Activated naive CD4-positive, alpha-beta T cell treated with anti-CD3 and anti-CD28 coated beads, Interleukin-2, amount 50 U/mL, for 72 hours (primary cell): ENCODE measurements at regions not wholly inside any gene's neighbourhood (a gene's known extent, or its start where the extent isn't known, plus 50 kb on each side); places are given as distances from the start of the nearest gene placed in this dataset.
"Not testable (repeated sequence)": the region's sequence is repeated elsewhere in the genome, so short reads cannot be mapped to it uniquely, and the experiment has no call there.

Experiments
- ATAC-seq, 2 donors: fragments of 150-1000 bp; cut with Tn5 transposase; 2 replicates each; pipeline ENCODE4 v1.10.0; 2021; ENCODE audit warnings: mild to moderate bottlenecking in 2 of 2, moderate library complexity in 2 of 2
- DNase-seq, 2 donors: peaks; one replicate each; pipeline ENCODE4 v3.0.0; 2021 to 2022; ENCODE audit warnings: low spot score in 2 of 2
- H3K27ac Mint-ChIP-seq, 2 donors: one replicate each; pipeline ENCODE4 v1.8.0; 2022; ENCODE audit warnings: mild to moderate bottlenecking in 2 of 2, mixed read lengths in 2 of 2
- H3K36me3 Mint-ChIP-seq, 2 donors: one replicate each; pipeline ENCODE4 v1.8.0; 2022; ENCODE audit warnings: mixed read lengths in 2 of 2
- H3K9me3 Mint-ChIP-seq, 2 donors: one replicate each; pipeline ENCODE4 v1.8.0; 2022; ENCODE audit warnings: mixed read lengths in 2 of 2

DNA sequence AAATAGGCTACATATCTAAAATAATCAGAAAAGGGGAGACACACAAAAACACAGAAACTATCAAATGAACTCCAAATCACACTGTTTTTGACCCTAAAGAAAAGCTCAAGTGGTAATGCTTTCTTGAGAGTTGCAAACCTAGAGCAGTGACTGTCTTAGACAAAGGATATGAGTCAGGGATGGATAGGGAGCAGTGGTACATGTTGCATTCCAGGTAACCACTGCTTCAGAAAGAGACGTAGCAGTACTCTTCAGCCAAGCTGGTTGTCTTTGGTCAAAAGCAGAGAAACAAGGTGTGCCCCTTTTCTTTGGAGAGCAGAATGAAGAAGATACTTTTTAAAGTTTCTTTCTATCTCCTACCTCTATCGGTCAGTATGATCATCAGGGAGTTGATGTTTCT, 1003.6 kb downstream of the CDH9 start:
- H3K36me3 Mint-ChIP-seq = peaks cover 0 to 5% of the 10 kb centered on the region in 2 donors
- DNase-seq (no peak), ATAC-seq (no peak)
- H3K27ac Mint-ChIP-seq = no peak overlapping the region
- H3K9me3 Mint-ChIP-seq = peaks cover 17 to 22% of the 10 kb centered on the region in 2 donors

DNA sequence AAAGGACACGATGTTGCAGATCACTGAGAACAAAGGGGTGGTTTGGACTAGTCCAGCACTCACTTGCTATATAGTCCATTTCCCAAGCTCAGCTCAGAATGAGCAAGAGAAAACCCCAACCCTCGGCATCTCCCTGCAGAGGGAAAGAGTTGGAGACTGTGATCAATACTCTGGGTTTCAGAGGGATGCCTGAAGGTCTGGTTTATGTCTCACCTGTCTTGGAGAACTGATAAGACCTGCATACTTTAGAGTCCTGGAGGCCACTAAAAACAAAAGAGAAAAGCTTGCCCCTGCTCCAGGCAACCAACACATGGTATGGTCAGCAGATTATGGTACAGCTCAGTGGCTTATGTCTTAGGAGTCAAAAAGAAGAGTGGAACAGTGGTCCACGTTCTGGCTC, 1006.9 kb downstream of the CDH9 start:
- ATAC-seq = no peak
- H3K36me3 Mint-ChIP-seq = no peaks in the 10 kb centered on the region
- peaks cover 4 to 17% of the 10 kb centered on the region in 2 donors for H3K9me3 Mint-ChIP-seq
- no peak for DNase-seq
- no peak overlapping the region for H3K27ac Mint-ChIP-seq

DNA sequence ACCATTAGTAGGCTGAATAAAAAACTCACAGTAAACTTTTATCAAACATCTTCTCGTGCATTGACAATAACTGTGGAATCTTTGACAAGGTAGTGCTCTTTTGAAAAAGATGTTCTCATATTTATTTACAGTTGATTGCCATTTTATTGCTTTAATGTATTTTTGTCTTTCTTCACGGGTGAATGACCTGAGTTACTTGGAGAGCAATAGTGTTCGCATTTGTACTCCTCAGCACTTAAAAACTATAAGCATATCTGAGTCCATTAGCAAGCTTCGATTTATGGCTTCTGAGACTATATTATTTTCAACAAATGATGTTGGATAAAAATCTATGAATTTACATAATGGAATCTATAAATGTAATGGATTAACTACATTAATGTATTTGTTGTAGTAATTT, 1012.3 kb downstream of the CDH9 start:
- Mint-ChIP-seq H3K27ac (no peak overlapping the region), H3K36me3 (no peaks in the 10 kb centered on the region), H3K9me3 (peaks cover 3 to 8% of the 10 kb centered on the region in 2 donors)
- ATAC-seq (no peak), DNase-seq (no peak)

DNA sequence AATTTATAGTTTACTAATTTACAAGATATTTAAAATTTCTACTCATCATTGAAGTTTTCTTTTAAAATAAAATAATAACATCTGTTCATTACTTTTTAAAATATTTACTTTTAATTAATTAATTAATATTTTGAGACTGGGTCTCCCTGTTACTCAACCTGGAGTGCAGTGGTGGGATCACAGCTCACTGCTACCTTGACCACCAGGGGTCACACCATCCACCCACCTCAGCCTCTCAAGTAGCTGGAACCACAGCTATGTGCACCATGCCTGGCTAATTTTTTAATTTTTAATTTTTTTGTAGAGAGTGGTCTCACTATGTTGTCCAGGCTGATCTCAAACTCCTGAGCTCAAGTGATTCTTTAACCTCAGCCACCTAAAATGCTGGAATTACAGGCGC, 1013.6 kb downstream of the CDH9 start:
- Mint-ChIP-seq H3K27ac (no peak overlapping the region), H3K36me3 (no peaks in the 10 kb centered on the region), H3K9me3 (peaks cover 4 to 5% of the 10 kb centered on the region in 2 donors)
- DNase-seq = no peak
- no peak for ATAC-seq

DNA sequence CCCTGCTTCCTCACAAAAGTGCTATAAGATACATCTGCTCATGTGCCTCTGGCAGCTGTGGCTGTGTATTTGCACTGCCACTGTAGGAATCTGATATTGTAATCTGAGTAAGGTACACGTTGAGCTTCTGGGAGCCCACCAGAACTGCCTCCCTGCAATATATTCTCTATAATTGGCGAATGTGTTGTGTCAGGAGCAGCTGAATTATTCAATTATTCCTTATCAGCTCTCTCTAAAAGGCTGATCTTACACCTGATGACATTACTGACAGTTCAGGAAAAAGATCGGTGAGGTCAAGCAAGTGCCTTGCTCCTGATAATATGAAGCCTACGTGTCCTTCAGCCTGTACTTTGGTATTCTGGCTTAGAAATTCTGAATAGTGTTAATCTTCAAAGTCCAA, 1015.0 kb downstream of the CDH9 start:
- H3K9me3 Mint-ChIP-seq = peaks cover 4 to 5% of the 10 kb centered on the region in 2 donors

DNA sequence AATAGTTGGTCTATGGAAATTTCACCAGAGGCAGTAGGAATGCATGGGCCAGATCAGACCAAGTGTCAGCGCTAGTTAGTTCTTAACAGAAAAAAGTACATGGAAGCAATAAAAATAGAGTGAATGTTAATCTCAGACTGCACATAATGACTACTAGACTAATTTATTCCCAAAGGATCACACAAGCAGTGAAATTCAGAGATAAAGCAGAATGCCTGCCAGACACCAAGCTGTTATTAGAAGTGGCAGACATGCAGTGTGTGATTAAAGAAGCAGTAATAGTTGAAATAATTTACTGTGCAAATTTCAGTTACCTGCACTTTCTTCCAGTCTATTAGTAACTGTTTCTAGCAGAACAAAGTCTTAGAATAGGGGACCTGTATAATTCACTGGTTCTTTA, 1024.2 kb downstream of the CDH9 start:
- ATAC-seq (no peak), DNase-seq (no peak)
- Mint-ChIP-seq H3K9me3 (peaks cover 0 to 11% of the 10 kb centered on the region in 2 donors), H3K36me3 (no peaks in the 10 kb centered on the region), H3K27ac (no peak overlapping the region)

More for the DNA sequence above, 1015.0 kb downstream of the CDH9 start:
- Mint-ChIP-seq H3K27ac (no peak overlapping the region), H3K36me3 (no peaks in the 10 kb centered on the region)
- no peak for DNase-seq
- ATAC-seq = no peak

DNA sequence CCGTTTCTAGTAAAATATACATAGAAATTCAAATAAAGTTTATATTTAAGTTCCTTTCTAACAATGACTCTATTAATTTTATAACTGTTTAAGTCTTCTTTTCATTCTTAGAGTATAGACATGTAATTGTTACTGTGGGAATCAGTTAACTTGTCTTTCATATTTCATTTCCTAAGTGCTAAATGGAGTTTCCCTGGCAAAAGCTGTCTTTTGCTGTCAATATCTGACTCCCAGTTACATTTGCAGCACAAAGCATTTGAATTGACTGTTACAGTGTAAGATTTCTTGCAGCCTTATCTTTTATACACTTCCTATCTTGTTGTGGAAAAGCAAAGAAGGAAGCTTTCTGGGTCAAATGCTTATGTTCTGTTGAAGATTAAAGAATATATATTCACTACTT, 1026.3 kb downstream of the CDH9 start:
- Mint-ChIP-seq H3K27ac (no peak overlapping the region), H3K36me3 (no peaks in the 10 kb centered on the region), H3K9me3 (peaks cover under 1 to 16% of the 10 kb centered on the region in 2 donors)
- ATAC-seq (no peak), DNase-seq (no peak)

DNA sequence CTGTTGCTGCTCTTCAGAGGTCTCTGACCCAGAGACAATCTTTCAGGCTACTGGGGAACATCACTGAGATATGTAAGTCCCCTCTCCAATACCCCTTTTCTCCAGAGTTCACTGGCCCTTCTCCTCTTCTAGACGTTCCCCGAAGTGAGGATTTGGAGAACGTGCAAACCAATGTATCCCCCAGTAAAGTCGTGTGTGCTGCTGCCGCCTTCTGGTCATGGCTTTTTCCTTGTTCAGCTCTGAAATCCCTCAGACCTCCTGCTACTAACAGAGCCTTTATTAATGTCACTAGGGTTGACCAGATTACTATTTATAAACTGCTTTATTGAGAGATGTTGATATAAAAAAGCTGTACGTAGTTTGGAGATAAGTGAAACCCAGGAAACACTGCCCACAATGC, 1028.6 kb downstream of the CDH9 start:
- ATAC-seq = no peak
- Mint-ChIP-seq H3K36me3 (no peaks in the 10 kb centered on the region), H3K9me3 (peaks cover 10 to 21% of the 10 kb centered on the region in 2 donors), H3K27ac (no peak overlapping the region)
- DNase-seq = no peak

DNA sequence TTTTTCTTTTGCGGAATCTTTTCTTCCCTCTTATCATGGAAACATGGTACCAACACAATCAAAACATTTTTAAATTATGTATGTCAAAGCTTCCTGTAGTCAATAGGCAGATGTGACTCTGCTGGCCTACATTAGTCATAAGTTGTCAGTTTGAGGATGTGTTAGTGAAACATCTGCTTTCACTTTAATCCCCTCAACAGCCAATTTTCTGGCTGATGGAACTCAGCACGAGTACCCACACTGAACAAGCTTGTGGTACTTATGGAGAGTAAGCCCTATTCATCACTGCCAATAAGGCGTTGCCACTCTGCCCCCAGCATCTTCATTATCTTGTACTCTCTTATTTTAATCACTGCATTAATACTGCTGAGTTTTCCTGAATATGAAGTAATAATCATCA, 1034.4 kb downstream of the CDH9 start:
- Mint-ChIP-seq H3K9me3 (peaks cover 20 to 28% of the 10 kb centered on the region in 2 donors), H3K36me3 (no peaks in the 10 kb centered on the region)
- no peak for ATAC-seq

DNA sequence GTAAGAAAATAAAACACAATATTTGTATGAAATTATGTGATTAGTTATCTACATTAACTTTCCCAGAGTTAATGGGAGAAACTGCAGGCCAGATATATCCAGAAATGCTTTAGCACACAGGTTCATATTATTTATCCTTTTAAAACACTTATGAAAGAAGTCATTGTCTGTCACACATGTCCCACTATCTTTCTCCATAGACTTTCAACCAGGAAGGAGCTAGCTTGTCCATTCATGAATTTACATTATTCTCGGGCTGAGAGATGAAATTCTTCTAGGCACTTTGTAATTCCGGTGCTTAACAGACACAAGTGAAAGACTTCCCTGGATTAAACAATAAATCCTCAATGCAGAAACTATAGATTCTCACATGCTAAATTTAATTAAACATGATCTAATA, 1043.2 kb downstream of the CDH9 start:
- Mint-ChIP-seq H3K36me3 (no peaks in the 10 kb centered on the region), H3K27ac (no peak overlapping the region), H3K9me3 (peaks cover 6 to 7% of the 10 kb centered on the region in 2 donors)
- DNase-seq = no peak
- no peak for ATAC-seq

More for the DNA sequence above, 1034.4 kb downstream of the CDH9 start:
- H3K27ac Mint-ChIP-seq = no peak overlapping the region
- no peak for DNase-seq

DNA sequence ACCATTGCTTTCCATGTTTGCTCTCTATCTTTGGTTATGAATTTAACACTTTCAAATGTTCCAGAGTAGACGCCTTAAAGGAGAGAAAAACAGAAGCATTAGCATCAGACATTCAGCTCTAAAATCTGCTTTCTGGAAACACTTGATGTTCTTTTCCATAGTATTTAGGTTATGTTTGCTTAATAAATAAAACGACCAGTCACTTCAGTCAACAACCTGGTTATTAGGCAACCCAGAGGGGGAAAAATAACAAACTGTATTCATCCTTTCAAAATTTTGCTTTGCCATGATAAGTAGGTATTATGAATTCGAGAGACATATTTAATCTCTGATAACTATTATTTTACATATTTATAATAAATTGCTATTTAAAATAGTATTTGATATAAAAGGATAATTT, 1044.7 kb downstream of the CDH9 start:
- no peak for ATAC-seq
- peaks cover 6 to 7% of the 10 kb centered on the region in 2 donors for H3K9me3 Mint-ChIP-seq

DNA sequence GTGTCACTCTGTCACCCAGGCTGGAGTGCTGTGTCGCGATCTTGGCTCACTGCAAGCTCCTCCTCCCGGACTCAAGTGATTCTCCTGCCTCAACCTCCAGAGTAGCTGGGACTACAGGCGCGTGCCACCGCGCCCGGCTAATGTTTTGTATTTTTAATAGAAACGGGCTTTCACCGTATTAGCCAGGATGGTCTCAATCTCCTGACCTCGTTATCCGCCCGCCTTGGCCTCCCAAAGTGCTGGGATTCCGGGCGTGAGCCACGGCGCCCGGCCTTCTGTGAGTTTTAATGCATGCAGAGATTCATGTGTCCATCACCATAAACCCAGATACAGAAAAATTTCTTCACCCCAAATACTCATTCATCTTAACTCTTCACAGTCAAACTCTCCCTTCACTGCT, 1046.7 kb downstream of the CDH9 start:
- Mint-ChIP-seq H3K27ac (no peak overlapping the region), H3K9me3 (peaks cover 6 to 7% of the 10 kb centered on the region in 2 donors), H3K36me3 (no peaks in the 10 kb centered on the region)
- DNase-seq = no peak
- no peak for ATAC-seq

More for the DNA sequence above, 1044.7 kb downstream of the CDH9 start:
- DNase-seq = no peak
- no peak overlapping the region for H3K27ac Mint-ChIP-seq
- H3K36me3 Mint-ChIP-seq = no peaks in the 10 kb centered on the region

DNA sequence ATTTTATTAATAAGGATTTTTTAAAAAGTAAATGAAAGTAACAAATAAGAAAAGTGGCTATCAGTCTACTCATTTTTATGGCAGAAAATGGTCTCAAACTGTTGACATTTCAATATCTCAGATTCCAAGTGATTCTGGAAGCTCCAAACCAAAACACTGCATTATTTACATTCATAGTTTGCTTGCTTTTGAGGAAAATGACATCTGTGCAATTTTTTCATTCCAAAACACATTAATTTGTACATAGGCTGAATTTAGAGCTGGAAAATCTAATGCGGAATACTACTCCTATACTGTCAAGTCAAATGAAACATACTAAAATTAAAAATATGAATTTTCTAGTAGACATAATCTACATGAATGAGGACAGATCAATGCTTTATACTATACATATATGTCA, 1047.6 kb downstream of the CDH9 start:
- Mint-ChIP-seq H3K36me3 (no peaks in the 10 kb centered on the region), H3K27ac (no peak overlapping the region), H3K9me3 (peaks cover 0 to 6% of the 10 kb centered on the region in 2 donors)
- no peak for ATAC-seq
- DNase-seq = no peak

DNA sequence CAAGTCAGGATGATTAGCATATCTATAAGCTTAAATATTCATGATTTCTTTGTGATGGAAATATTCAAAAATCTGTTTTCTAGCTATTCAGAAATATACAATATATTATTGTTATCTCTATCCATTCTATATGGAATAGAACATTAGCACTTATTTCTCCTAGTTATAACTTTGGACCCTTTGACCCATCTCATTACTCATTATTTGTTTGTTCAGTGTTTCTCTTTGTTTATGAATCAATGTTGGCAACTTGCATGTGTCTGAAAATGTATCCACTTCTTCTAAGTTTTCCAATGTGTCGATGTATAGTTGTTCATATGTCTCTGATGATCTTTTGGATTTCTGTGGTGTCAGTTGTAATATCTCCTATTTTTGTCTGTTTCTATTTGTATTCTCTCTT, 1059.3 kb downstream of the CDH9 start:
- peaks cover 0 to 10% of the 10 kb centered on the region in 2 donors for H3K36me3 Mint-ChIP-seq
- H3K27ac Mint-ChIP-seq = no peak overlapping the region
- DNase-seq (no peak), ATAC-seq (no peak)
- peaks cover 11 to 22% of the 10 kb centered on the region in 2 donors for H3K9me3 Mint-ChIP-seq

DNA sequence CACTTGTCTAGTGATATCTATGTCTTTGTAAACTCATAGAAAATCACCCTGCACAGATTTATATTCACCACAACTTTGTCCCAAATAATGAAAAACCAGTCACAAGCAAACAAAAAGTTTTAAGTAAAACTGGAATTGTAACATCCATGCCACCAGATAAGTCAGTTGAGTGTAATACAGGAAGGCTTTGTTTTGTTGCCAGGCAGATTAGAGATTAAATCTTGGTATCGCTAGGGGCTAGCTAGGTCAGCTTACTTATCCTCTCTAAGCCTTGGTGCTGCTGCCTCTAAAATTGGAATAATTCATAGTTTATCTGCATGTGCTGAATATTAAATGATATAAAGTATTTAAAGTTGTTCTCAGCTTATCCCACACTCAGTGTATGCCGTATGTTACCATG, 1062.5 kb downstream of the CDH9 start:
- peaks cover 9 to 30% of the 10 kb centered on the region in 2 donors for H3K9me3 Mint-ChIP-seq
- H3K27ac Mint-ChIP-seq = no peak overlapping the region
- H3K36me3 Mint-ChIP-seq = peaks cover 0 to 10% of the 10 kb centered on the region in 2 donors
- ATAC-seq (no peak), DNase-seq (no peak)

DNA sequence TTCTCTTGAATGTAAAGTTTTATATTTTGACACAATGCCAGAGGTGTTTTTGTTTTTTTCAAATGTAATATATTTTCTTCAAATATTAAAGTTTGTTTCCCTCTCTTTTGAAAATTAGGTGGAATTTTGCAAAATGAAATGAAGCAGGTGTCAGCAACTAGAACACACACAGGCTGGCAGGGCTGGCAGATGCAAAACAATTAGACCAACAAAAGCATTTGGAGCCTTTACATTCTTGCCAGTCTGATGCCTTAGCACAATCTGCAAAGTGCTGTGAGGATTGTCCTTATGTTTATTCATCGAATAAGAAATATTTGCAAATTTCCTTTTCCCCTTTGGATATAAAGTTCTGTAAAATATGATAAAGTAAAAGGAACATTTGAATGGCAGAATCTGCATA, 1063.9 kb downstream of the CDH9 start:
- peaks cover 0 to 1% of the 10 kb centered on the region in 2 donors for H3K36me3 Mint-ChIP-seq
- DNase-seq (no peak), ATAC-seq (no peak)
- H3K27ac Mint-ChIP-seq = no peak overlapping the region
- H3K9me3 Mint-ChIP-seq = peaks cover 0 to 20% of the 10 kb centered on the region in 2 donors

DNA sequence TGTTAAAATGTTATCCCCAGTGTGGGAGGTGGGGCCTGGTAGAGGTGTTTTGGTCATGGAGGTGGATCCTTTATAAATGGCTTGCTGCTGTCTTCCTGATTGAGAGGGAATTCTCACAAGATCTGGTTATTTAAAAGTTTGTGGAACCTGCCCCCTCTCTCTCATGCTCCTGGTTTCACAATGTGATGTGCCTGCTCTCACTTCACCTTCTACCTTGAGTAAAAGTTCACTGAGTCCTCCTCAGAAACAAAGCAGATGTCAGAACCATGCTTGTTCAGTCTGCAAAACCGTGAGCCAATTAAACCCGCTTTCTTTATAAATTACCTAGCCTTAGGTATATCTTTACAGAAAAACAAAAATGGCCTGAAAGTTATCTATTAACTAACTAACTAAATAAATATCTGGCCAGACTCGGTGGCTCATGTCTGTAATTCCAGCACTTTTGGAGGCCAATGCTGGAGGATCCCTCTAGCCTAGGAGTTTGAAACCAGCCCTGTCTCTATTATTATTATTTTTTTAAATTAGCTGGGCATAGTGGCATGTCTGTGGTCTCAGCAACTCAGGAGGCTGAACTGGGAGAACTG, 1067.4 kb downstream of the CDH9 start:
- H3K9me3 Mint-ChIP-seq = peaks cover 4 to 18% of the 10 kb centered on the region in 2 donors

DNA sequence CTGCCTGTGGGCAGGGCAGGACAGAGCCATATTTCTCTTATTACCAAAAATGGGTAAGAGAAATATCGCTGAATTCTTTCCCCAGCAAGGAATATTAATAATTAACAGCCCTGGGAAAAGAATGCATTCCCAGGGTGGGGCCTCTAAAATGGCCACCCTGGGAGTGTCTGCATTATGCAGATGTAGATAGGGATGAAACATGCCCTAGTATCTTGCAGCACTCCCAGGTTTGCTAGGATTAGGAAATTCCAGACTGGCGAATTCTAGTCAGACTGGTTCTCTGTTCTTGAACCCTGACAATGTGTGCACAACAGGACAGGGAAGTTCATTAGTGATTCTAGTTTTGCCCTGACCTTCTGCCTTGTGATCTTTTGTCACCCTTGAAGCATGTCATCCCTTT, 1069.3 kb downstream of the CDH9 start:
- H3K27ac Mint-ChIP-seq, H3K36me3 Mint-ChIP-seq, DNase-seq, ATAC-seq: not testable (repeated sequence)
- peaks cover 9 to 17% of the 10 kb centered on the region in 2 donors for H3K9me3 Mint-ChIP-seq

More for the DNA sequence above, 1067.4 kb downstream of the CDH9 start:
- no peak for ATAC-seq
- H3K36me3 Mint-ChIP-seq = no peaks in the 10 kb centered on the region
- no peak overlapping the region for H3K27ac Mint-ChIP-seq
- no peak for DNase-seq
